ENCODE measurements at regions not wholly inside any gene's neighbourhood (a gene's known extent, or its start where the extent isn't known, plus 50 kb on each side); places are given as distances from the start of the nearest gene placed in this dataset.

DNA sequence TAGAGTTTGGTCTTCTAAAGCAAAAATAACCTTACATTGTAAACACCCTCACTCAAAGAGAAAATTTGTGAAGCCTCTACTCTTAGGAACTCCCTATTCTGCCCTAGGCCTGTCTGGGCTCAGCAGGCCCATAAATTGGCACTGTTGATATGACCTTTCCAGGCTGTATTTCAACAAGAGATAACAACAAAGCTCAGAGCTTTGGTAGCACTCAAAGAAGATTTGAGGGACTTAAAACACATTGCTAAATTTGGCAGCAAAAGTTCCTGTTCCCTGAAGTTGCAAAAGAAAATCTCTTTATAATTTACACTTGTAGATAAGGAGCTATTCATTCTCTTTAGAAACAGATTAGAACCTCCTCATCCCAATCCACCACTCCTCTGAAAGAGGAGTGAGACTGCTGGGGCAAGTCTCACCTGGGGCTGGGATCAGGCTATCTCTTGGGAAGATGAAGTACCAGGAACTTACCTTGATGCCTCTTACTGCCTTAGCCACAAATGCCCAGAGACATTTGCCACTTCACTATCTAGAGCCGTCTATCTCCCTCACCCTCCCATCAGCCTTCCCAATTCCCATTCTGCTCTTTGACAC lies 110.4 kb upstream of the AKIP1 start:
- H3K36me3 ChIP-seq (ENCODE audit: control insufficient read depth, insufficient read depth, low read length) = no peaks in the 10 kb centered on the region
- no peak overlapping the region for H2AFZ ChIP-seq
- H3K9ac ChIP-seq = no peak overlapping the region
- TF ChIP-seq, protein P1, sequence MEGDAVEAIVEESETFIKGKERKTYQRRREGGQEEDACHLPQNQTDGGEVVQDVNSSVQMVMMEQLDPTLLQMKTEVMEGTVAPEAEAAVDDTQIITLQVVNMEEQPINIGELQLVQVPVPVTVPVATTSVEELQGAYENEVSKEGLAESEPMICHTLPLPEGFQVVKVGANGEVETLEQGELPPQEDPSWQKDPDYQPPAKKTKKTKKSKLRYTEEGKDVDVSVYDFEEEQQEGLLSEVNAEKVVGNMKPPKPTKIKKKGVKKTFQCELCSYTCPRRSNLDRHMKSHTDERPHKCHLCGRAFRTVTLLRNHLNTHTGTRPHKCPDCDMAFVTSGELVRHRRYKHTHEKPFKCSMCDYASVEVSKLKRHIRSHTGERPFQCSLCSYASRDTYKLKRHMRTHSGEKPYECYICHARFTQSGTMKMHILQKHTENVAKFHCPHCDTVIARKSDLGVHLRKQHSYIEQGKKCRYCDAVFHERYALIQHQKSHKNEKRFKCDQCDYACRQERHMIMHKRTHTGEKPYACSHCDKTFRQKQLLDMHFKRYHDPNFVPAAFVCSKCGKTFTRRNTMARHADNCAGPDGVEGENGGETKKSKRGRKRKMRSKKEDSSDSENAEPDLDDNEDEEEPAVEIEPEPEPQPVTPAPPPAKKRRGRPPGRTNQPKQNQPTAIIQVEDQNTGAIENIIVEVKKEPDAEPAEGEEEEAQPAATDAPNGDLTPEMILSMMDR (IDR thresholded peaks at IDR 0.05) = no peak
- H3K4me1 ChIP-seq = no peaks in the 10 kb centered on the region
- no peaks in the 10 kb centered on the region for H3K79me2 ChIP-seq
- no peak overlapping the region for H3K27ac ChIP-seq
- H3K4me2 ChIP-seq (ENCODE audit: low read length) = no peak overlapping the region
- H3K4me3 ChIP-seq (ENCODE audit: low read depth, low read length) = no peak overlapping the region
- no peaks in the 10 kb centered on the region for H3K9me3 ChIP-seq (ENCODE audit: control insufficient read depth, low read length)
- H3K27me3 ChIP-seq (ENCODE audit: control insufficient read depth, insufficient read depth, low read length) = no peaks in the 10 kb centered on the region

DNA sequence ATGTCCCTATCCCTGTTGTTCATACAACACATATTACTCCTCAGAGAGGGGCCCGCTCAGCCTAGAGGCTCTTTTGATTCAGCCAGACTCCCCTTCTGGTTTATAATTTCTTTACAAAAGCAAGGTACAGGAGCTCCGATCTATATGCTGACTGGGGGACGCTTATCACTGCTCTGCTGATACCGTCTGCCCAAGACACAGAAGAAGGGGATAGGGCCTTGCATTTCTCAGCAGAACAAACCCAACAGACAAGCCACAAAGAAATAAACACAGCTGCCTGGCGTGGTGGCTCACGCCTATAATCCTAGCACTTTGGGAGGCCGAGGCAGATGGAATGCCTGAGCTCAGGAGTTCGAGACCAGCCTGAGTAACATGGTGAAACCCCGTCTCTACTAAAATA lies 109.9 kb upstream of the AKIP1 start:
- Histone ChIP-seq H3K9ac (no peak overlapping the region), H3K27ac (no peak overlapping the region), H3K9me3 (ENCODE audit: control insufficient read depth, low read length) (no peaks in the 10 kb centered on the region), H2AFZ (no peak overlapping the region), H3K4me1 (no peaks in the 10 kb centered on the region), H3K4me3 (ENCODE audit: low read depth, low read length) (no peak overlapping the region), H3K27me3 (ENCODE audit: control insufficient read depth, insufficient read depth, low read length) (no peaks in the 10 kb centered on the region), H3K79me2 (no peaks in the 10 kb centered on the region), H3K4me2 (ENCODE audit: low read length) (no peak overlapping the region), H3K36me3 (ENCODE audit: control insufficient read depth, insufficient read depth, low read length) (no peaks in the 10 kb centered on the region)
- TF ChIP-seq, protein P1 (IDR thresholded peaks at IDR 0.05) = no peak

DNA sequence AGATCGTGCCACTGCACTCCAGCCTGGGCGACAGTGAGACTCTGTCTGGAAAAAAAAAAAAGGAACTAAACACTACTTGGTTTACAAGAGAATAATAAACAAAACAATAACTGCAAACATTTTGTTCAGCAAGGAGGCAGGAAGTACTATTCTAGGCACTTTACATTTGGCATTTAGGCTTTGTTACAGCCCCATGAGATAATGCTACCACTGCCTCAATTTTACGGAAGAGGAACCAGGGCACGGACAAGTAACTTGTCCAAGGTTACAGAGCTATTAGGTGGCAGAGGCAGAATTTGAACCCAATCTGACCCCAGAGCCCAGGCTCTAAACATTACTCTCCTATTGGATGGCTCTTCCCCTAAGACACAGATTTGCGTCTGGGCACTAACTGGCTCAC lies 108.7 kb upstream of the AKIP1 start:
- Histone ChIP-seq H3K9ac (no peak overlapping the region), H3K27me3 (ENCODE audit: control insufficient read depth, insufficient read depth, low read length) (no peaks in the 10 kb centered on the region), H3K27ac (no peak overlapping the region), H3K4me1 (no peaks in the 10 kb centered on the region), H3K79me2 (peaks cover 2% of the 10 kb centered on the region), H3K4me2 (ENCODE audit: low read length) (no peak overlapping the region), H3K36me3 (ENCODE audit: control insufficient read depth, insufficient read depth, low read length) (no peaks in the 10 kb centered on the region), H2AFZ (no peak overlapping the region), H3K4me3 (ENCODE audit: low read depth, low read length) (no peak overlapping the region), H3K9me3 (ENCODE audit: control insufficient read depth, low read length) (no peaks in the 10 kb centered on the region)
- TF ChIP-seq, protein P1 (IDR thresholded peaks at IDR 0.05) = no peak

DNA sequence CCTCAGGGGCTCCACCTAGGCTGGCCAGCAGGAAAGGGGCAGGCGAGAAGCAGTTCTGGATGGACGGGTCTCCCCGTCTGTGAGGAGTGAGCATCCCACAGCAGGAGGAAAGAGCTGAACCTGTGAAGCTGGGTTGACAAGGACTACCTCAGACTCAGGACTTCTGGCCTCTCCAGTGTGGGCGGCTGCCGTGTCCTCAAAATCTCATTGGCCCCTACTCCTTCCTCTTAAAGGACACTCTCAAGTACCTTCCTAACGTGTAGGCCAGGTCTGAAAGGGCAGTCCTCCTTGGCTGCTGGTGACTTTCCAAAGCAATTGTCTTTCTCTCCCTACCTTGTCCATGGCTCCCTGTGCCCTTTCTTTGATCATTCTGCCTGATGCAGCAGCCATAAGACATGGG lies 107.0 kb upstream of the AKIP1 start:
- Histone ChIP-seq H3K79me2 (peaks cover 9% of the 10 kb centered on the region), H2AFZ (no peak overlapping the region), H3K36me3 (ENCODE audit: control insufficient read depth, insufficient read depth, low read length) (no peaks in the 10 kb centered on the region), H3K27ac (no peak overlapping the region), H3K4me2 (ENCODE audit: low read length) (no peak overlapping the region), H3K4me1 (no peaks in the 10 kb centered on the region), H3K4me3 (ENCODE audit: low read depth, low read length) (no peak overlapping the region), H3K9me3 (ENCODE audit: control insufficient read depth, low read length) (no peaks in the 10 kb centered on the region), H3K27me3 (ENCODE audit: control insufficient read depth, insufficient read depth, low read length) (no peaks in the 10 kb centered on the region), H3K9ac (no peak overlapping the region)
- TF ChIP-seq, protein P1 (IDR thresholded peaks at IDR 0.05) = no peak

DNA sequence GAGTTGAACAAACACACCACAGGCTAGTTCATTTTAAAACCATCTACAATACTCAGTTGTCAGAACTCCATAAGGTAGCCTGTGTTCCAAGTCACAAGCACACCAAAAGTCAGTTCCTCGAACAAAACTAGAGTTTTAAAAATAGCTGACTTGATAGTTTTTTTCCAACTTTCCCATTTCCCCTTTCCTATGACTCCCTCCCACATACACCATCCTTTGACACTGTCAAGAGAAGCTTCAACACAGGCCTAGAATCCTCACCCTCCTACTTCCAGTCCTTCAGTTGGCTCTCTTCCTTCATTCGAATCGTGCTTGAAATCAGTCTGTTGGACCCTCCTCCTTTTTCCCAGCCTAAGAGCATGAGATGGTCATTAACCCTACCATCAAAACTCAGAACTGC lies 105.7 kb upstream of the AKIP1 start:
- Histone ChIP-seq H3K79me2 (peaks cover 13% of the 10 kb centered on the region), H3K27ac (no peak overlapping the region), H3K4me2 (ENCODE audit: low read length) (no peak overlapping the region), H3K36me3 (ENCODE audit: control insufficient read depth, insufficient read depth, low read length) (no peaks in the 10 kb centered on the region), H3K4me3 (ENCODE audit: low read depth, low read length) (no peak overlapping the region), H2AFZ (no peak overlapping the region), H3K27me3 (ENCODE audit: control insufficient read depth, insufficient read depth, low read length) (no peaks in the 10 kb centered on the region), H3K9ac (no peak overlapping the region), H3K4me1 (no peaks in the 10 kb centered on the region), H3K9me3 (ENCODE audit: control insufficient read depth, low read length) (no peaks in the 10 kb centered on the region)
- TF ChIP-seq, protein P1 (IDR thresholded peaks at IDR 0.05) = no peak
